GM19455 (cell line): ENCODE measurements at regions not wholly inside any gene's neighbourhood (a gene's known extent, or its start where the extent isn't known, plus 50 kb on each side); places are given as distances from the start of the nearest gene placed in this dataset.
"Not testable (repeated sequence)": the region's sequence is repeated elsewhere in the genome, so short reads cannot be mapped to it uniquely, and the experiment has no call there.

ENCODE experiments used
- ATAC-seq: cut with Tn5 transposase; IDR thresholded peaks from one replicate; pipeline ENCODE4 v1.9.1; 2021; ENCODE audit not compliant: unreplicated experiment

DNA sequence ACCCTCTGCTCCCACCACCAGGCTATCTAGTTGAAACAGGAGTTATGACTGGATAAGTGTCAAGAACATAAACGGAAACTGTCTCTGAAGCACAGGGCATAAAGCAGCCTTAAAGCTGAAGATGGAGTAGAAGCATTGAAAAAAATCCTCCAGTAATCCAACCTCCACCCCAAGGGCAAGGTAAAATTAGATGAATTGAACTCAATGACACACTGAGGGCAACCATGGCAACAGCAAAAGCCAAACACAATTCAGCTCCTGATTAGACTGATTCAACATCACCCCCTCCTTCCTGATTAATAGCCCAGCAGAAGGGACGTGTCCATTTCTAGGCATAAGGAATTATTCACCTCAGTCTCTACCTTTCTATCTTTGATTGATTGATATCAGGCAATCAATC is 183.2 kb upstream of the MAP3K1 start:
- ATAC-seq: no peak

DNA sequence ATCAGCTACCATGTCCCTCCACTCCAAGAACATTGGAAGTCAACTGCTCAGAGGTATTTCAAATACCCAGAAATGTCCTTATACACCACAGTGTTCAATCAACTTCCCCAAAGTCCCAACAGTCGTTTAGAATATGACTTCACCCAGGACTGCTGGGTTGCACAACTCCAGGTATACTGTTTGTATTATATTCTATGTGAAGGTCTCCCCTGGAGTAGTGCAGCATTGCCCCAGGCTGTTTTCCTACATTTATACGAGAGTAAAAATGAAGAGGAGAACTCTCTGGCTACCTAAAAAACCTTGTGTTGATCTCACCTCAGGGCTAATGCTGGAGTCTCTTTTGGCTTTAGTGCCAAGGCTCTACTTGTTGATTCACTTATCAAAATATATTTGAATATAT is 183.6 kb upstream of the MAP3K1 start:
- no peak for ATAC-seq

DNA sequence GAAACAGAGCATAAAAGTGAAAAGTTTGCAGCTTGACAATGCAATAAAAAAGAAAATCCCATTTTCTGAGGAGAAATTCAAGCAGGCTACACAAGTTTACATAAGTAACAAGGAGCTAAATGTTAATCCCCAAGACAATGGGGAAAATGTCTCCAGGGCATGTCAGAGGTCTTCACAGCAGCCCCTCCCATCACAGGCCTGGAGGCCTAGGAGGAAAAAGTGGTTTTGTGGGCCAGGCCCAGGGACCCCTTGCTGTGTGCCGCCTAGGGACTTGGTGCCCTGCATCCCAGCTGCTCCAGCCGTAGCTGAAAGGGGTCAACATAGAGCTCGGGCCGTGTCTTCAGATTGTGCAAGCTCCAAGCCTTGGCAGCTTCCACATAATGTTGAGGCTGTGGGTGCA is 186.7 kb upstream of the MAP3K1 start:
- not testable (repeated sequence) for ATAC-seq

DNA sequence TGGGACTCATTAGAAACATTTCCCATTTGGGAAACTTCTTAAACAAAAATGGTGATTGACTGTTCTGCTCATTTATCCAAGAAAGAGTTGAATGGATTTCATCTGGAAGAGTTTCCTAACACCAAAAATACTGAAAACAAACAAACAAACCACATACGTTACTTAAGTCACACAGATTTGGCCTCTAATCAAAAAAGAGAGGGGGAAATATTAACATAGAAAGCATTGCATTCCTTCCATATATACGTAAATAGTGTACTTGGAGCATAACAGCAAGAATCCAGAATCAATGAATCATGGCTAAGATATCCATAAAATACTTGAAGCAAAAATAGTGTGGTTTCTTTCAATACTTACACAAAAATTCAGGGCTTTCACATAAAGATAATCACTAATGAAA is 189.8 kb upstream of the MAP3K1 start:
- ATAC-seq: no peak

DNA sequence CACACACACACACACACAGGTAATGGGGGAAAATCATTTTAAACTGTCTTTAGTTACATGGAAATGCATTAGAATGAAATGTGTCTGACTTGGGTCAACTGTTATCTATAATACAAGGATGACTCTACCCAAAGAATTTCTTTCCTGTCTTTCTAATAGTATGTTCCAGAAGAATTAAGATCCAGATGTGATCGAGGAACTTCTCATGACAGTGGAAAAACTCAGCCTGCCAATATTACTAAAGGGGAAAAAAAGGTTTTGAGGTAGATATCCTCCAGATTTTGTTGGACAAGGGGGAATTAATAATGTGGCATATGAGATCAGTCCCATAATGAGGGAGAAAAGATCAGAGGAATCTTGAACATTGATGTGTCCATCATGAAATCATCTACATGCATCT is 190.6 kb upstream of the MAP3K1 start:
- ATAC-seq: no peak

DNA sequence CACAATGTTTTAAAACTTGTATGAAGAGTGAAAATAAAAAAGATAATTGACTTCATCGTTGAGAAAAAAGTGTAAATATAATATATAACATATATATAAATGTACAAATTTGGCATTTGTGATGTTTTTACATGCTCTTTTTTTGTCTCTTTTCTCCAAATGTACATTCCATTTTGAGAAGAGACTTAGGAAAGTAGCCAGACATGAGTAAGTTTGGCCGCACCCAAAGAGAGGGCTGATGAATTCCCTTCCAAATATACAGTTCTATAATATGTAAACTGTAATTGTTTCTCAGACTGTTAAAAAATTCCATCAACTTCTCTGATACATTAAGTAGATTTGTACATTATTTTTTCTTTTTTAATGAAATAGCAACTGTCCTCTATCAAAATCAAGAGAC is 193.2 kb upstream of the MAP3K1 start:
- ATAC-seq: no peak

DNA sequence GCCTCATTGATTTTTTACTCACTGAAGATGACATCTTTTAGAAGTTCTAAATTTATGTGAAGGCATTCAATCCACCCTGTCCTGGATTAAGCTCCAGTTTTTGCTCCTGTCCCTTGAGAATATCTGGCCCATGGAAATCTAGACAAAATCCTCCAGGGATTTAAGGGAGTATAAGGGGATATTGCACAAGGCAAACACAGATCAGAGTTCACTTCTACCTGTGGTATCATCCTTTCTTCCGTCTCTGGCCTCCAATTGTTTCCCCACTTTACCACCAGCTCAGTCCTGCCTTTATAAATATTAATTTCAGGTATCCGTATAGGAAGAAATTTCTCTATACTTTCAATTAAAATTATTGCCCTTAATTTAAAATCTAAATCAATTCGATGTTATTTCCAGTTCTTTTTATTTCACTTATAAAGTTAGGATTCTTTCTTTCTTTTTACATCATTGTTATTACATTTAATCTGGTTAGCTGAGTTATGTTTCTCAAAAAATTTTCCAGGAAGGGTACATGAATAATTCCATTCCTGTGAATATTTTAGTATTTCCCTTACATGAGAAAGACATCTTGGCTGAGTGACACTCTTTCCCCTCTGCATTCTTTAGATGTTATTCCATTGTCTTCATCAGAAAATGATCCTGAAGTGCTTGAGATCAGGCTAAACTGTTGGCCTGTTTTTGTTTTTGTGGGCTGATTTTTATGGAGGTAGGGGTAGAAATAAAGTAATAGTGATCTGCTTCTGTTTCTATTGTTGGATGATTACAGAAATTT is 194.3 kb upstream of the MAP3K1 start:
- ATAC-seq: no peak

DNA sequence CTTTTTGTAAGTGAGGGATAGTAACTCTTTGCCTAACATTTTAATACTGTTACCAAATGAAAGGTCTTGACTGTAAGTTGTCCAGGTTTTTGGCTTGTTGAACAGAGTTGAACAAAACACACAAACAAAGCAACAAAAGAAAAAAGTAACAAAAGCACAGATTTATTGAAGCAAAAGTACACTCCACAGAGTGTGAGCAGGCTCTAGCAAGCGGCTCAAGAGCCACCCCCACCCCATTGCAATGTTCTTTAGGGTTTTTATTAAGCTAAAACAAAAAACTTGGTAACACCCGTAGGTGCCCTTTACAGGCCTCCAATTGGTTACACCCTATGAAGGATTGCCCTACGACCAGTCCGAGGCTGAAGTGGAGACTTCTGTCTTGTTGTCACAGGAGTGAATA is 197.4 kb upstream of the MAP3K1 start:
- no peak for ATAC-seq

DNA sequence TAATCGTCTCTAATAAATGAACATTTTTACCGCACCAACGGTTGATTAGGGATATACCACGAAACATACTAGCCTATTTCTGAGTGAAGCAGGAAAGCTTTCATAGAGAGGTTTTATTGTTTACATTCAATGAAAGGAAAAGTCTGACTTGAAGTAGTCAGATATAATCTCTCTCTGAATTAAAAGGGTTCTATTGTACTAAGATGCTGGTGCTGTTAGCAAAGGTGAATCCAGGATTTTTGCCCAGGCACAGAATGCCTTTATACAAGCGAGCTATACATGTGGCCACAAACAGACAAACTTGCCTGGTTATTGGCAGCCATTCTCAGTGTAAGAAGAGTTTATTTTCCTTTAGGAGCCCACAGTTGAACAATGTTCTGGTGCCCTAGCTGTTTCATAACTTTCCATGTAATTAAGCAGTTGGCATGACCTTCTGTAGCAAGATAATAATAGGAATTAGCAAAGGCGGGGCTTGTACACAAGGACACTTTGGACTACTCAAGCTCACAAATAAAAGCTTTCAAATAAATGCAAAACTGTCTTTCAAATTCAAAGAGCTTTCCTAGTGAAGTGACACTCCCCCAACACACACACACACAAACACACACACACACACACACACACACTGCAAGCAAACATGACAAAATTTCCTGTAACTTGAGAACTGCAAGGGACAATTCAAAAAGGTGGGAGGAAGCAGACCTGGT is 198.7 kb upstream of the MAP3K1 start:
- no peak for ATAC-seq

DNA sequence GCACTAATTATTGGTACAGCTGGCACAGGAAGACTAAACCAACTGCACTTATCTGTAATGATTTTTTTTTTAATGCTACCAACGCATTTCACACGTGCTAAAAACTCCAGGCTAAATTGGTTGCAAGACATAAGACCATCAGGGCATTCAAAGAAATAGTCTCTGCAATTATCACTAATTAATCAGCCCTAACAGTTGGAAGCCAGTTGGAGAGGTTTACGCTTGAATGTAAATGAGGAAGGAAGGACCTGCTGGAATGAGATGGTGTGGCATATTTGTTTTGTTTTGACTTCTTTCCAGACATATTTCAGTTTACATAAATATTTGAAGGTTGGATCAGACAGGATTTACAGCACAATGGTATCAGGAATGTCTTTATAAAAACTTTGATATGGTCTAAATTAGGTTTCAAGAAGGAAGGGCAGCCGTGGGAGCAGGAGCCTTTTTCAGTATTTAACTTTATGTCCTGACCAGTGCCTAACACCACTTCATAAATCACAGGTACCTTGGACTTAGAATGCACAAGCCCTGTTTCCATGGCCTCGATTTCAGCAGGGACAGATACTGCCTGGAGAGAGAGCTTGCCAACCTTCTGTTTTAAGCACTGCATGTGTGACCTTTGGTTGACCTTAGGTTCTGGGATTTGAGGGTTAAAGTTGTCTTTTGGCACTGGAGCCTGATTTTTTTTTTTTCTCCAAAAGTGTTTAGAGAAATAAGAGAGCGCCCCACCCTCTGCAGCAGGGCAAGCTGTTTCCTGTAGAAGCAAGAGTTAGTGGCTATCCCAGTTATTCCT is 199.8 kb upstream of the MAP3K1 start:
- ATAC-seq: no peak

DNA sequence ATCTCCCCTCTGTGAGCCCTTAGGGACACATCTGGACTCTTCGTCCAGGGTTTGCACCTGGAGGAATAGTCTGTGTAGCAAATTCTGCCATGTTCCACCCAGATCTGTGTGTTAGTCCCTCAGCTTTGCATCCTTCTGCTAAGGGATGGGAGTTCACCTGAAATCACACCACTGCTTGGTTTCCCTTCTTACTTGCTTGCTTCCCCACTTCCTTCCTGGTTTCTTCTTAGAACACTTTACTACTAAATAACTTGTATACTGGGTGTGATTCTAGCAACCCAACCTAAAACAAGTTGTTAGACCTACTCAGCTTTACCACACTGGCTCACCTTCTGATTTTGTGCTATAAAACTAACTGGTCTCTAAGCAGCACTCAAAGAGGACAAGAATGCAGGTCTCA is 202.6 kb upstream of the MAP3K1 start:
- ATAC-seq: no peak

DNA sequence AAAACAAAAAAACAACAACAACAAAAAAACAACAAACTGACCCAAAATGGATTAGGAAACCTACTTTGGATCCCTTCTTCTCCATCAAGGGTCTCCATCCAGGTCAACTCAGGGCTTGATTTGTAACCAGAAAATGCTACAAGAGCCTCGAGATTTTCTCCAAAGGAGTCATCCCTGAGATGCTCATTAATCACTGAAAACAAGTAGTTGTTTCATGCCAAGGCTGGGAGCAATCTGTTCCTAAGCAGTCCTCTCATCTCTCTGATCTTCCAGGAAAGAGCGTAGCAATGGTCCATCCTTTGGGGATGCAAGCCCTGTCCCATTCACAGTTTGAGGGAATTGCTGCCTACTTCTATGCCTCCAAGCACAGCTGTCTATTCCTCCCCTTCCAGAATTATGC is 203.0 kb upstream of the MAP3K1 start:
- no peak for ATAC-seq

DNA sequence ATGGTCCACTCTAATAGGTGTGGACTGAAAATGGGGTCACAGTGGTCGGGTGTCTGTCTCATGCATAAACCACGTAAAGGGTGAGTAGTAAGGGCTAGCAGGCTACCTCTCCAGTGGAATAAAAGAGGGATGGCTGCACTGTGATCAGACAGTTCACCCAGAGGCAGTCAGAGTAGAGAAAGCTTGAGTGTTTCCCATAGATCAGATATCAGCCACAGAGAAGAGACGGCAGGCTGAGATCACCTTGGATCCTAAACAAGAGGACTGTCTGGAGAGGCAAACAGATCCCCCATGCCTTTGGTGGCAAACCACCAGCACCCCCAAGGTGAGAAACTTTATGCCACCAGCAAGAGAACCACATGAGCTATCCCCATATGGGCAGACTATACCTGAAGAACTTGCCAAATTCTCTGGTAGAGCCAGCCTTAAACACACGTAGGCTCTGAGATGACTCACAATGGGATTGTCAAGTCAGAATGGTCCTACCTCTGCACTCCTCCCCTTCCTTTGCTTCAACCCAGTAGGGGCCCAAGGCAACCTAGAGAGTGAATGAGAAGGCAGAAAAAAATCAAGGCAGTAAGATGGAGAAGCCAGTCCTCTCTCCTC is 205.2 kb upstream of the MAP3K1 start:
- ATAC-seq: no peak

DNA sequence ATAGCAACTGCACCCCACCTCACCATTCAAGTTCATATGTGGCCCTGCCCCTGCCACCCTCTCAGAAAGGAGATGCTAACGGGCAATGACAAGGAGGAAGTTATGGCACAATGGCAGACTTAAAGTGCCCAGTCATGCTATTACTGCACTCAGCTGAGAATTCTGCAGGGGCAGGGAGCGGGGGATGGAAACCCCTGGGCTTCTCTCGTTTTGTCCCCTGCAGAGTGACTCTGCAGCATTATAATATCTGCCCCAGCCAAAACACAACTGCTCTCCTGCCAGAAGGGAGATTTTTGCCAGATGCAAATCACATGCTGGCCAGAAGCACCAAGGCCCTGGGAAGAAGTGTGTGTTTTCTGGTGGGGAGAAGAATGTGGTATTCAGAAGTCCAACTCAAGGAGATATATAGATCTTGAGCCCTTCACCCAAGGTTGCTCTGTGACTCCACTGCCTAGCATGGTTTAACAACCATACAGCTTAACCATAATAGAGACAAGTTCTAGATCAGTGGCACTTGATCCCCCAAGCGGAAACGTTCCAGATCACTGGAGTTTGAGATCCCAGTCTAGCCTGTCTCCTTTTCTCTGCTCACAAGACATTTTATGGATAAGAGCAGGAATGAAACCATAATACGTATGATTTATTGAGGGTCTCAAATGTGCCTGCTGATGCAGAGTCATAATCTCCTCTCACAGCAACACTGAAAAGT is 207.0 kb upstream of the MAP3K1 start:
- no peak for ATAC-seq

DNA sequence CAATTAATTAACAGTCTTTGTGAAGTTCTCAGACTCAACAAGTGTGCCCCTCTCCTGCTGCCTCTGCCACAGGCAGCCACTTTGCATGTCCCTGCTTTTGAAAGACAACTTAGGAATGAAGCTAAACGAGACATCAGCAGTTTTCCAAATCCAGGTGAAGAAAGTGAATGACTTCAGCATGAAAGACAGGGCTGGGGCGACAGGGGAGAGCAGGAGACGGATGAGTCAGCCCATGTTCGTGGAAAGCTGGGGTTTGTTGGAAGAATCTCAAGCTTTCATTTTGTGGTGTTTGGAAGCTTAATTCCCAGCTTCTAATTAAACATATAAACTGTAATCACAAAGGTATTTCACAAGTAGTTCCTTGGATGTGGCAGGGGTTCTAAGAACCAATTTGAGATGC is 207.8 kb upstream of the MAP3K1 start:
- ATAC-seq: no peak

DNA sequence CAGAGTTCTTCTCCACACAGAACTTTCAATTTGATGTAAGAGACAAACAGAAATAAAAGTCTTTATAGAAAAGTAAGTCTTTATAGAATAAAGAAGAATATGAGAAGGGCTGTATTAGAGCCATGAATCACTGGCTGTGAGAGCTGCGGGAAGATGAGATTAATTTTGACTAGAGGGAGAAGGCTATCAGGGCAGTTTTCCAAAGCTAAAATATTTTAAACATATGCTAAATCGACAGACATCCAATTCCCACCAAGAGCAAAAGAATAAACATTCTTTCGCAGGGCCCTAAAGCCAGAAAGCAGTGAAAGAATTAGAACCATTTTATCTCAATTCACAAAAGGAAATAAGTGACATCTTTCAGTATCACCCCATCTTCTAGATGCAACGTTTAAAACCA is 208.3 kb upstream of the MAP3K1 start:
- ATAC-seq: no peak

DNA sequence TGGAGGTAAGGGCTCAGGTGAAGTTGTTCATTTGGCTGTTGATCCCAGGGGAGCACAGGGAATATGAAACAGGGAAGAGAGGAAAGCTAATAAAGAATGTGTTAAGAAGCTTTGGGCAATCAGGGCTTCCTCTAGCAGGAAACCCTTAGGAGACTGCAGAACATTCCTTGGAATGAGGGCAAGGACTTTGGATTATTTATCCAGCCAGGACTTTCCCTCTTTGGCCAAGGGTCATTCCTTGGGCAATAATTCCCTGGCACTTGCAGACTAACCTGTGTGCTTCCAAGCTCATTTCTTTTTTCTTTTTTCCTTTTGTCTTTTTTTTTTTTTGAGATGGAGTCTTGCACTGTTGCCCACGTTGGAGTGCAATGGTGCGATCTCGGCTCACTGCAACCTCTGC is 209.2 kb upstream of the MAP3K1 start:
- no peak for ATAC-seq

DNA sequence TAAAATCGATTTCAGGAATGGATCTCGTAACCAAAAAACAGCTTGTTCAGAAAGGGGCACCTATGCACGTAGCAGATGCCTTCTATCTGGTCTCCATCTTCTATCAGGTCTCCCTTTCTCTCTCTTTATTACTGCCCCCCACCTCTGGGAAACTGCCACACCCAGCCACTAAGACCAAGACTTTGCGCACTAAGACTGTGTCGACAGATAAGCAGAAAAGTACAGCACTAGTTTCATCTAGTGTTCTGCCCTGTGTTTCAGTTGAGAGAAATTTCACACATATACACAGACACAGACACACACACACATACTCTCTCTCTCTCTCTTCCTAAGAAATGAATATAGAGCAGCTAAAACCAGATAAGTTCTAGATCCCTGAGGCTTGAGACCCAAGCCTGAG is 210.1 kb upstream of the MAP3K1 start:
- ATAC-seq: no peak

DNA sequence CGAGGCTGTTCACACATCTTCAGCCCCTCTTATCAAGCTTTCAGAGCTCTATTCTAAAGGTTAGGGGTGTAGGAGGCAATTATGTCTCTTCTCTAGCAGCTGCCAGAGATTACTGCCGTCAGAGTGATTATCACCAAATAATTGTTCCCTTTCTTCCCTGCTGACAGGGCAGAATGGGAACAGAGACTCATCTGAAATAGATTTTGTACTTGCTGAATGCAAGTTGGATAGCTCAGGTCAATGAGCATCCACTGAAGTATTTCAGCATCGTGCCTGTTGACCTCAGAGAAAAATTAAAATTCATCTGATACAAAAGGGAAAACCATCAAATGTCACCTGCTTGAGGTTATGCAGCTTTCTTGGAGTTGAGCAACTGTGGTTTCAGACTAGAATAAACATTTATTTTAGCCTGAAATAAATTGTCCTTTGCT is 213.7 kb upstream of the MAP3K1 start:
- ATAC-seq: no peak

DNA sequence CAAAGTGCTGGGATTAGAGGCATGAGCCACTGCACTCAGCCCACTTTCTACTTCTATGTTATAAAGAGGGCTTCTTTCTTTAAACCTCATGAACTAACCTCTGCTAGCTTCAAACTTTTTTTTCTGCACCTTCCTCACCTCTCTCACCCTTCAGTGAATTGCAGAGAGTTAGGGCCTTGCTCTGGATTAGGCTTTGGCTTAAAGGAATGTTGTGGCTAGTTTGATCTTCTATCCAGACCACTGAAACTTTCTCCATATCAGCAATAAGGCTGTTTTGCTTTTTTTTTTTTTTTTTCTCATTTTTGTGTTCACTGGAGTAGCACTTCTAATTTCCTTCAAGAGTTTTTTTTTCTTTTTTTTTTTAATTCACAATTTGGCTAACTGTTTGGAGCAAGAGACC is 216.4 kb upstream of the MAP3K1 start:
- no peak for ATAC-seq

DNA sequence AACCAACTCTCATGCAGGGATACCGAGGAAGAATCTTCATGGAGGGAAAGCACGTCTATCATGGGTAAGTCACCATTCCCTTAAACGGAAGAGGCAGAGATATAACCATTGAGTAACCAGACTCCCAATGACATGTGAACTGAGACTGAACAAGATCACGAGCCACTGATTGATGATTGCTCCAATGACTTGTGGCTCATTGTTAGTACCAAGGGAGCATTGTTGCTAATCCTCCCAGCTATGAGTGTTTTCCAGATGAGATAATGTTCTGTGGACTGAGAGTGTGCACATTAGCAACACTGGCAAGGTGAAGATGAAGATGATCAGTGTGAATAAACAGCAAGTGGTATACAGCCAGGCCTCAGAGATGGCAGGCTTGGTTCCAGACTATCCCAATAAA is 219.2 kb upstream of the MAP3K1 start:
- no peak for ATAC-seq
